Transverse colon (tissue), 4 donors: ENCODE measurements at regions not wholly inside any gene's neighbourhood (a gene's known extent, or its start where the extent isn't known, plus 50 kb on each side); places are given as distances from the start of the nearest gene placed in this dataset.

Experiments used
- DNase-seq: peaks from one replicate; pipeline ENCODE4 v3.0.0-alpha.2; 2019
- H3K27ac ChIP-seq, 4 donors: fragments of 200-600 bp; sonication (generic); 2 replicates each; pipeline ENCODE4 v1.5.1; 2016 to 2018; ENCODE audit warnings: inconsistent platforms in 4 of 4
- H3K27me3 ChIP-seq: fragments of 200-600 bp; sonication (generic); 2 replicates; pipeline ENCODE4 v1.5.1; 2017; ENCODE audit warnings: inconsistent platforms
- H3K36me3 ChIP-seq, 4 donors: fragments of 200-600 bp; sonication (generic); 2 replicates each; pipeline ENCODE4 v1.5.1; 2017 to 2019; ENCODE audit warnings: inconsistent platforms in 4 of 4
- H3K4me1 ChIP-seq, 4 donors: fragments of 200-600 bp; sonication (generic); 2 replicates each; pipeline ENCODE4 v1.5.1; 2017 to 2020; ENCODE audit warnings: inconsistent platforms in 4 of 4
- H3K4me3 ChIP-seq, 4 donors: fragments of 200-600 bp; sonication (generic); 1 replicate in 1 of 4; 2 replicates in 3 of 4; pipeline versions ENCODE4 v1.5.1 to v1.6.1; 2017 to 2019; ENCODE audit warnings: inconsistent platforms in 4 of 4
- H3K9me3 ChIP-seq, 2 donors: fragments of 200-600 bp; sonication (generic); 2 replicates each; pipeline ENCODE4 v1.5.1; 2017 to 2019; ENCODE audit warnings: inconsistent platforms in 2 of 2
- CTCF ChIP-seq, 5 experiments: fragments of 200-600 bp in 3 of 5; fragments of 450-650 bp in 2 of 5; sonication (generic) in 3 of 5; IDR thresholded peaks; 1 replicate in 2 of 5; 2 replicates in 3 of 5; pipeline ENCODE4 v1.5.1; 2016 to 2017; ENCODE audit warnings: antibody characterized with exemption in 5 of 5, inconsistent platforms in 3 of 5, mild to moderate bottlenecking in 2 of 5, moderate library complexity in 1 of 5
- EP300 ChIP-seq: sonication (generic); formaldehyde crosslinking; IDR thresholded peaks from one replicate; pipeline ENCODE4 v1.6.1; 2017; ENCODE audit warnings: antibody characterized with exemption, low read depth
- POLR2A ChIP-seq: fragments of 450-650 bp; IDR thresholded peaks from one replicate; pipeline ENCODE4 v1.6.1; 2016; ENCODE audit warnings: antibody characterized with exemption, mild to moderate bottlenecking, moderate library complexity
- POLR2AphosphoS5 ChIP-seq, 3 donors: sonication (generic); formaldehyde crosslinking; IDR thresholded peaks; one replicate each; pipeline ENCODE4 v1.6.1; 2016; ENCODE audit warnings: antibody characterized with exemption in 3 of 3
- WGBS, 2 donors: methylation state at CpG; one replicate each; pipeline ENCODE4 v1.1.5; 2018; ENCODE audit warnings: low coverage in 1 of 2; 5-methylcytosine and 5-hydroxymethylcytosine counted together
- in situ Hi-C, 4 donors: fragments of 200-750 bp; cut with MboI; loops; one replicate each; pipeline versions ENCODE4 v1.15.0 to v1.15.1; 2017; ENCODE audit warnings: low sequenced_read_pairs in 3 of 4, low pct_ligation_motif_present in 1 of 4, low pct_unique_long_range_greater_than_20kb in 1 of 4
- intact Hi-C: fragments of 100-400 bp; cut with DNase I; formaldehyde crosslinking; loops from one replicate; pipeline ENCODE4 v1.15.1; 2023; ENCODE audit warnings: low total_unique reads

GRCh38 chr2:18492721-18493120 lies 67.7 kb downstream of the RDH14 start:
- in situ Hi-C loops (no loop called here), intact Hi-C loops (no loop called here)
- Histone ChIP-seq H3K27ac (no peak overlapping the region), H3K4me1 (no peaks in the 10 kb centered on the region), H3K36me3 (no peaks in the 10 kb centered on the region), H3K4me3 (no peak overlapping the region), H3K9me3 (no peaks in the 10 kb centered on the region), H3K27me3 (no peaks in the 10 kb centered on the region)
- DNase-seq = no peak
- no peak for TF ChIP-seq CTCF (IDR thresholded peaks at IDR 0.05)
- TF ChIP-seq POLR2A = no peak
- no peak for TF ChIP-seq POLR2AphosphoS5 (IDR thresholded peaks at IDR 0.05)
- no peak for TF ChIP-seq EP300
- WGBS, 2 donors = 44 to 67% methylated on average over 2 of the region's 2 CpGs

GRCh38 chr2:18491577-18491976 lies 68.9 kb downstream of the RDH14 start:
- H3K4me1 ChIP-seq = no peaks in the 10 kb centered on the region
- H3K27ac ChIP-seq = no peak overlapping the region
- H3K27me3 ChIP-seq = no peaks in the 10 kb centered on the region
- H3K9me3 ChIP-seq = no peaks in the 10 kb centered on the region
- TF ChIP-seq CTCF (IDR thresholded peaks at IDR 0.05) = no peak
- TF ChIP-seq POLR2A = no peak
- no peak for TF ChIP-seq EP300
- no peak for TF ChIP-seq POLR2AphosphoS5 (IDR thresholded peaks at IDR 0.05)
- H3K4me3 ChIP-seq = no peak overlapping the region
- intact Hi-C loops (no loop called here), in situ Hi-C loops (no loop called here)
- no peaks in the 10 kb centered on the region for H3K36me3 ChIP-seq
- no peak for DNase-seq
- 55 to 83% methylated on average over 2 to 3 of the region's 3 CpGs for WGBS, 2 donors

GRCh38 chr2:18490901-18491300 lies 69.6 kb downstream of the RDH14 start:
- TF ChIP-seq POLR2AphosphoS5 (IDR thresholded peaks at IDR 0.05) (no peak), CTCF (IDR thresholded peaks at IDR 0.05) (no peak), EP300 (no peak), POLR2A (no peak)
- Histone ChIP-seq H3K4me3 (no peak overlapping the region), H3K9me3 (no peaks in the 10 kb centered on the region), H3K27ac (no peak overlapping the region), H3K27me3 (no peaks in the 10 kb centered on the region), H3K4me1 (no peaks in the 10 kb centered on the region), H3K36me3 (no peaks in the 10 kb centered on the region)
- DNase-seq = no peak
- in situ Hi-C loops = no loop called here
- intact Hi-C loops = no loop called here
- 50 to 52% methylated on average over 2 of the region's 2 CpGs for WGBS, 2 donors

GRCh38 chr2:18487106-18487913 lies 73.1 kb downstream of the RDH14 start:
- H3K4me1 ChIP-seq = no peaks in the 10 kb centered on the region
- no peak for TF ChIP-seq CTCF (IDR thresholded peaks at IDR 0.05)
- H3K27ac ChIP-seq = no peak overlapping the region
- H3K36me3 ChIP-seq = no peaks in the 10 kb centered on the region
- H3K27me3 ChIP-seq = no peaks in the 10 kb centered on the region
- in situ Hi-C loops (no loop called here), intact Hi-C loops (no loop called here)
- no peak overlapping the region for H3K4me3 ChIP-seq
- DNase-seq = no peak
- WGBS, 2 donors = 50 to 76% methylated on average over 1 to 2 of the region's 2 CpGs
- H3K9me3 ChIP-seq = no peaks in the 10 kb centered on the region
